ENCODE measurements at regions not wholly inside any gene's neighbourhood (a gene's known extent, or its start where the extent isn't known, plus 50 kb on each side); places are given as distances from the start of the nearest gene placed in this dataset.
A peak's percentile ranks its signal among the peaks of the same experiment; 100 is the strongest.

DNA sequence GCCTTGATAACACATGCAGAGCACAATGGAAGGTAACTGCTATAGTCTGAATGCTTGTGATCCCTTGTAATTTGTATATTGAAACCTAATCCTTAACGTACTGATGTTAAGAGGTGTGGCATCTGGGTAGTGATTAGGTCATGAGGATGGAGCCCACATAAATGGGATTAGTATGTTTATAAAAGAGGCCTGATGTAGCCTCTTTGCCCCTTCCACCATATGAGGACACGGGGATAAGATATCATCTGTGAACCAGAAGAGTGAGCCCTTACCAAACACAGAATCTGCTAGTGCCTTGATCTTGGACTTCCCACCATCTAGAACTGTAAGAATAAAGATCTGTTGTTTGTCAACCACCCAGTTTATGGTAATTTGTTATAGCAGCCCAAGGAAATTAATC, 1074.2 kb upstream of the INTU start:
- no peak for DNase-seq

GRCh38 chr4:126559961-126560360, 1072.8 kb upstream of the INTU start:
- no peak for DNase-seq

DNA sequence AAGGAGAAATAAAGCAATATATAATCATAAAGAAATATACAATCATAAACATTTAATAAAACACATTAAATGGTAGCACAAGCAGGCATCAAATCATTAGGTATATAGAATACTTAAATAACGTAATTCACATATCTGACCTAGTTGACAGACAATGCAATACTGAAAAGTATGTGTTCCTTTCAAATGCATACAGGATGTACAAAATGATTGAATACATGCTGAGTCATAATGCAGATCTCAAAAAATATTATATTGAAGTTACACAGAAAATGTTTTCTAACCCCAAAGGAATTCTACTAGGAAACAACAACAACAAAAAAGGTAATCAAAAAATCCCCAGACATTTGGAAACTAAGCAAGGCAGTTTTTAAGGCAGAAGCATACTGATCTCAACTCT, 1072.0 kb upstream of the INTU start:
- no peak for DNase-seq

GRCh38 chr4:126563389-126563788, 1069.4 kb upstream of the INTU start:
- DNase-seq: no peak

GRCh38 chr4:126564283-126564854, 1068.4 kb upstream of the INTU start:
- DNase-seq: no peak

DNA sequence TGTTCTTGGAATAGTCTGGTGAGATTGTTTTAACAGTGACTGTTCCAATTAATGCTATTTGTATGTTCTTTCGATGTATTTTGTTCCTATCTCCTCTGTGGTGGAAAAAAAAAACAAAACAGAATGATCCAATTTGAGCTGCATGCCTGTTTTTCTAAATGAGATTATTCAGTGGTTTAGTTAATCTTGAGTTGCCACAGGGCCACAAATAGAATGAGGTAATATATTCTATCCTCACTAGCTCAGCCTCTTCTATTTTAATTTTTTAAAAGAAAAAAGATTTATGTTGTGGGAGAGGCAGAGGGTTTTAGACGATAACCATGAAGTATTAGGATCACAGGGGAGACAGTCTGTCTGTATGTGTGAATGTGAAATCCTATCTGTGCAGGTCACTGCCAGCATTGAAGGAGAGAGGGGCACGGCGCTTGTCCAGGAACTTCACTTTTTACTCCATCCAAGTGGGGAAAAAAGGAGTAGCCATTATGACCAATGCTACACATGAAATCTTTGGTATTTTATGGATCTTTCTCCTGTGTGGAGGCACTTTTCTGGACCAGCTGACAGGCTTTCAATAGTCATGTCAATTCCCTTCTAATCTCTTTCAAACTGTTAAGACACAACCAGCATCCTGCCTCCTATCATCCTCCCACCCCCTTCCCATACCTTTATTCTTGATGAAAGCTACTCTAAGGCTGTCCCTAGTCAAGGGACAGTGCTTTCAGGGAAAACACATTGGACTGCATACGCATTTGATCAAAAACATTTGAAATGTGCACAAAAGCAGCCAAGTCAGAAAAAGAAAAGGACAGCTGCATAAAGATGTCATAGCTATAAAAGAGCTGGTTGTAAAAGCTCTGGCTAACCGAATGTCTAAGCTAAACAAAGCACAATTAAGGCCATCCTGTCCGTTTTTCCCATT, 1063.8 kb upstream of the INTU start:
- no peak for DNase-seq

DNA sequence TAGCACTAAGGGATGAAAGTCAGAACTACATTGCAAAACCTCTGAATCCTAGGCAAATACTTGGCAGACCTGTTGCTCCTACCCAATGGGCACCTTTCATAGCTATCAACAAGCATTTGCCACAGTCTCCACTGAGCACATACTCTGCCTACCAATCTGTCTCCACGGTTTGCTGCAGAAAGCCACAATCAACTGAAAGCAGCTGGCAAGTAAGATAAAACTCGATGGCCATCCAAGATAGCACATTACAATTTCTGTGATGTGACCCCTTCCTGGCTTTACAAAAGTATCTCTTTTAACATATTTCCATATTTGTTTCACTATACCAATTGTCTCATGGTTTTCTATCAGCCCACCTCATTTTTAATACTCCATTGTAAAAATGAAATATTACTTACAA, 1060.5 kb upstream of the INTU start:
- DNase-seq: no peak

GRCh38 chr4:126582737-126583136, 1050.0 kb upstream of the INTU start:
- no peak for DNase-seq

DNA sequence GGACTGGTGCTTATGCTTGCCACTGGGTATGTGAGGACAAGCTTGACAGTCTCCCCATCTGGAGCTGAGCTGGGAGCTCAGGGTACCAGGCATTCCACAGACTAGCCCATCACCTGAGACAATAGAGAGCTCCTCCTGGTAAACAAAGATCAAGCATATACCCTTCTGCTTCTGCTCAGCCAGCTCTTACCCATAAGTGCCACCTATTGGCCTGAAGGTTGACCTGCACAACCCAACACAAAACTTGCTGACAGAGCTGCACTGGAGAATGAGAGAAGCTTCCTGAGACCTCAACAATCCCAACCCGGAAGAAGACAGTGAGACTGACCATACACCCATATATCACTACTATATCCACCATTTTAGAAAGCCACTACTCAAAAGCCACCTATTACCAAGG, 1049.2 kb upstream of the INTU start:
- DNase-seq: peak in 1 of 2 experiments; percentile 4

- no peak for DNase-seq
Observed at GRCh38 chr4:126591583-126591982, 1041.2 kb upstream of the INTU start.

- peak in 1 of 2 experiments; percentile 22 for DNase-seq
Observed at GRCh38 chr4:126592088-126592487, 1040.7 kb upstream of the INTU start.

DNA sequence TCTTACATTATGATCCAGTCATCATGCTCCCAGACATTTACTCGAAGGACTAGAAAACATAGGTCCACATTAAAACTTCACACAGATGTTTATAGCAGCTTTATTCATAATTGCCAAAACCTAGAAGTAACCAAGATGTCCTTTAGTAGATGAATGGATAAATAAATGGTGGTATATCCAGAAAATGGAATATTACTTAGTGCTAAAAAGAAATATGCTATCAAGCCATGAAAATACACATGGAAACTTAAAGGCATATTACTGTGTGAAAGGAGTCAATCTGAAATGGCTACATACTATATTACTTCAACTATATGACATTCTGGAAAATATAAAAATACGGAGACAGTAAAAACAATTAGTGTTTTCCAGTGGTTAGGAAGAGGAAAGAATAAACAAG, 1039.1 kb upstream of the INTU start:
- DNase-seq: no peak

GRCh38 chr4:126595643-126596042, 1037.1 kb upstream of the INTU start:
- DNase-seq: no peak

GRCh38 chr4:126599746-126600145, 1033.0 kb upstream of the INTU start:
- no peak for DNase-seq

- no peak for DNase-seq
Observed at GRCh38 chr4:126603210-126603609, 1029.5 kb upstream of the INTU start.

DNA sequence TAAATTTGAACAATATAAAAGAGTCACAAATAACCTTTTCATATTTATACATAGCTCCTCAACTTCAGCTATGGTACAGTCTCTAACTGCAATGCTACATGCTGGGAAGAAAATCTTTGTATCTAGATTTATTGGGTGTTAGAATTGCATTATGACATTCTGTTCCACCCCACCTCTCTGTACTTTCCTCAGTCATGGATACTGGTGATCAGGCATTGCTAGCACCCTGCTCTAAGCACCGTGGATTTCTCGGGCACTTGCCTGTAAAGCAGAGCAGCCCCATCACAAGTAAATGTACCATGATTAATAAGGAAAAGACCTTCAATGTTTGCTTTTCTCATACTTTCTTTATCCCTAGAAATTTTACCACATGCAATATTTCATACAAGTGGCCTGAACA, 1028.9 kb upstream of the INTU start:
- no peak for DNase-seq

DNA sequence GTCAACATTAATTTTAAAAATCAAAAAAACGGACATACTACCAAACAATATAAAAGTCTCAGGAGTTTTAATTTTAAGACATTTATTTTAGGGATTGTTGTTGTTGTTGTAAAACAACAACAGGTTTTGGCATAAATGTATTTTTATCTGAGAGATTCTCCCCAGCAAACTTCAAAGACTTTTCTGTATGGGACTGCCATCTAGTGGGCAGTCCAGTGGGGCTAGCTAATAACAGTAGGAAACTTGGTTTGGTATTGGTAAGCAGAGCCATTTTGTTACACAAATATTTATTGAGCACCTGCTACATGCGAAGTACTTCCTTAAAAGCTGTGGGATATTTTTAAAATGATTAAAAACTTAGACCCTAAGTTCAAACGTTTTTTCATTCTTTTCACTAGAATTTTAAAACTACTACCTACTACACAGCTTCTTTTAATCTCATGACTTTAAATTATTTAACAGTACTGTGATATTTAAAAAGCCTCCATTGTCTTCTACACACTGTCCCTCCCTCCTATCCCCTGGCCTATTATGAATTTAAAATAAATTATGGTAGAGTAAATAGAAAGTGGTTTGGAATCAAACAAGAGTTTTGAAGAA, 1028.4 kb upstream of the INTU start:
- DNase-seq: peak in 1 of 2 experiments; percentile 47

GRCh38 chr4:126610933-126611332, 1021.8 kb upstream of the INTU start:
- DNase-seq: no peak

DNA sequence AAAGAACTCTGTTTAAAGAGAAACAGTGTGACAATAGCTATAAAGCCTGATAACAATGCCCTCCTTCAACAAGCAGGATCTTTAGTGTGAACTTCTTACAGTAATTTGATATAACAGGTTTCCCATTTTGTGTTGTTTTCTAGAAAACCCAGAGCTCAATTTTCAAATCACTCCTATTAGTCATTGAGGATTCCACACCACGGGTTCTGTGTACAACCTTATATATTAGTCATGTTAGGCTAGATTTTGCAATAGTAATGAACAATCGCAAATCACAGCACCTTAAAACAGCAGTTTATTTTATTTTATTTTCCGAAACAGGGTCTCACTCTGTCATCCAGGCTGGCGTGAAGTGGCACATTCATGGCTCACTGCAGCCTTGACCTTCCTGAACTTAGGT, 1020.9 kb upstream of the INTU start:
- no peak for DNase-seq

GRCh38 chr4:126614356-126614855, 1018.4 kb upstream of the INTU start:
- no peak for DNase-seq

DNA sequence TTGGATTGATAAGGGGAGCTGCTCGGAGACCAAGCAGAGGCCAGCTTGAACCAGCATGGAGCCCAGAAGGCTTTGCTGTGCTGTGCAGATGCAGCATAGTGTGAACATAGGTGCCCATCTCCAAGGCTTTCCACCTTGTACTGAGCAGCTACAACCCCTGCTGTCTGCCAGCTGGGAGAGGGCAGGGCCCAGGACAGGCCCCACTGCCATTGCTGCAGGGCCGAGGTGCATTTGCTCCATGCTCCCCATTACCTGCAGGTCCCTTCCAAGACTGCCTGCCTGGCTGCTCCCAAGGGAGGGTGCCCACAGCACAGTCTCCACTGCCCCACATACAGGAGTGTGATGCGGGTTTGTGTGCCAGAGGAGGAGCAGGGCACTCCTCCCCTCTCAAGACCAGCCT, 1016.0 kb upstream of the INTU start:
- no peak for DNase-seq

DNA sequence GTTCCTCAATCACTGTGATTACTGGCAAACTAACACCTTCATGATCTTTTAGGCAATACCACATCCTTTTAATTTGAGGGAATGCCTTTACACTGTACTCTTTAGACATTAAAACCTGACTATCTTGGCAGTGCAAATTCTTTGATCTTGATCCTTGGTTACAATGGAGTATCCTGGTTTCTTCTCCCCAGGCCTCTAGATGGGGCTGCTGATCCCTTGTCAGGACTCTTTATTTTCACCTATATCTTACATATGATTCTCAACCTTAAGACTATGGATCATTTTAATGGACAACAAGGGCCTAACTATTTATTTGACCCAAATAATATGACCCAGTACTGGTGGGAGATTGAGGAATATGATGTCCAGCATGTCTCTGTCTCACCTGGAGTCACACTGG, 1005.5 kb upstream of the INTU start:
- DNase-seq: peak; percentile 17 to 53

DNA sequence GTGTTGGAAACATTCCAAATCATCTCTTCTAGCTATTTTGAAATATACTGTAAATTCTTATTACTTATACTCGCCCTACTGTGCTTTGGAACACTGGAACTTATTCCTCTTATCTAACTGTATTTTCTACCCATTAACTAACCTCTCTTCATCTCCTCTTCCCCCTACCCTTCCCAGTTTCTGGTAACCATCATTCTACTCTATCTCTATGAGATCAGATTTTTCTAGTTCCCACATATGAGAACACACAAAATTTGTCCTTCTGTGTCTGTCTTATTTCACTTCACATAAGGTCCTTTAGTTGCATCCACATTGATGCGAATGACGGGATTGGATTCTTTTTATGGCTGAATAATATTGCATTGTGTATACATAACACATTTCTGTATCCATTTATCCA, 1003.8 kb upstream of the INTU start:
- DNase-seq: no peak

DNA sequence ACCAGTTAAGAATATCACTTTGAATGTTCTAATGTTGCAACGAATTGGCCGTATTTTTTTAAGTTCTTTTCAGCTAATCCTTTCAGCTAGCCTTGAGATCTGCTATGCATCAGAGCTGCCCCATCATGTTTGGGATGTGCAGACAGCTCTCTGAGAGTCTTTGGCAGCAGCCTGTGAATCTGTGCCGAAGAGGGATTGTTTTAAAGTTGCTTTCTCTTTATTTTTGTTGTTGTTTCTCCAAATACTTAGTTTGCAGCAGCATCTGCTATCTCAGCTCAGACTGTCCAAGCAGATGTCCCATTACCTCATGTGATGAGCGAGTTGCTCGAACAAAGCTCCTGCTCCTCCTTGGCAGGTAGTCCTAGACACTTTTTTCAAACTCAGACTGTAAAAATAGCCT, 1002.5 kb upstream of the INTU start:
- no peak for DNase-seq
